Tibial nerve (tissue), 3 donors: ENCODE measurements at regions not wholly inside any gene's neighbourhood (a gene's known extent, or its start where the extent isn't known, plus 50 kb on each side); places are given as distances from the start of the nearest gene placed in this dataset.

Experiments
- POLR2A ChIP-seq, 2 donors: fragments of 450-650 bp; IDR thresholded peaks; one replicate each; pipeline ENCODE4 v1.6.1; 2017; ENCODE audit warnings: antibody characterized with exemption in 2 of 2, mild to moderate bottlenecking in 2 of 2, moderate library complexity in 2 of 2
- TF ChIP-seq, protein P1 (sequence below), 5 experiments: fragments of 200-600 bp in 3 of 5; fragments of 450-650 bp in 2 of 5; sonication (generic) in 3 of 5; IDR thresholded peaks; one replicate each; pipeline ENCODE4 v1.5.1; 2016 to 2019; ENCODE audit warnings: antibody characterized with exemption in 5 of 5, mild to moderate bottlenecking in 3 of 5, moderate library complexity in 2 of 5

DNA sequence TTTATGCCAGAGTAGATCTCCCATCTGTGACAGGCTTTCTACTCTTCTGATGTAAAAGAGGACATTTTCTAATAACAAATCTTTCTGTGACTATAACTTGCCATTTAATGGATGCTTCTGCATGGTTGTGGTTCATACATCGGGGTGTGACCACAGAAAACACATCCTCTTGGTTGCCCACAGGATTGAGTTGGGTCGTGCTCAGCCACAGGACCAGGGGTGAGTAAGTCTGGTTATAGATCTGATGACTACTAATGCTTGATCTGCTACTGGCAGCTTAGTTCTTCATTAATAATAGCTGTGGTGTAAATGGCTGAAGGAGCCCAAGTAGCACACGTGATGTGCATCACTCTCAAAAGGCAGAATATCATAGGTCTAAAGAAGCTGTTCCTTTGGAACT, 328.2 kb downstream of the RWDD3 start:
- no peak for TF ChIP-seq POLR2A (IDR thresholded peaks at IDR 0.05)
- TF ChIP-seq, protein P1, sequence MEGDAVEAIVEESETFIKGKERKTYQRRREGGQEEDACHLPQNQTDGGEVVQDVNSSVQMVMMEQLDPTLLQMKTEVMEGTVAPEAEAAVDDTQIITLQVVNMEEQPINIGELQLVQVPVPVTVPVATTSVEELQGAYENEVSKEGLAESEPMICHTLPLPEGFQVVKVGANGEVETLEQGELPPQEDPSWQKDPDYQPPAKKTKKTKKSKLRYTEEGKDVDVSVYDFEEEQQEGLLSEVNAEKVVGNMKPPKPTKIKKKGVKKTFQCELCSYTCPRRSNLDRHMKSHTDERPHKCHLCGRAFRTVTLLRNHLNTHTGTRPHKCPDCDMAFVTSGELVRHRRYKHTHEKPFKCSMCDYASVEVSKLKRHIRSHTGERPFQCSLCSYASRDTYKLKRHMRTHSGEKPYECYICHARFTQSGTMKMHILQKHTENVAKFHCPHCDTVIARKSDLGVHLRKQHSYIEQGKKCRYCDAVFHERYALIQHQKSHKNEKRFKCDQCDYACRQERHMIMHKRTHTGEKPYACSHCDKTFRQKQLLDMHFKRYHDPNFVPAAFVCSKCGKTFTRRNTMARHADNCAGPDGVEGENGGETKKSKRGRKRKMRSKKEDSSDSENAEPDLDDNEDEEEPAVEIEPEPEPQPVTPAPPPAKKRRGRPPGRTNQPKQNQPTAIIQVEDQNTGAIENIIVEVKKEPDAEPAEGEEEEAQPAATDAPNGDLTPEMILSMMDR (IDR thresholded peaks at IDR 0.05) = no peak
